DMS79 (cell line): ENCODE measurements at regions not wholly inside any gene's neighbourhood (a gene's known extent, or its start where the extent isn't known, plus 50 kb on each side); places are given as distances from the start of the nearest gene placed in this dataset.

ENCODE experiments used
- DNase-seq: peaks from one replicate; lab custom pipeline; 2025; lab: John Stamatoyannopoulos, UW

DNA sequence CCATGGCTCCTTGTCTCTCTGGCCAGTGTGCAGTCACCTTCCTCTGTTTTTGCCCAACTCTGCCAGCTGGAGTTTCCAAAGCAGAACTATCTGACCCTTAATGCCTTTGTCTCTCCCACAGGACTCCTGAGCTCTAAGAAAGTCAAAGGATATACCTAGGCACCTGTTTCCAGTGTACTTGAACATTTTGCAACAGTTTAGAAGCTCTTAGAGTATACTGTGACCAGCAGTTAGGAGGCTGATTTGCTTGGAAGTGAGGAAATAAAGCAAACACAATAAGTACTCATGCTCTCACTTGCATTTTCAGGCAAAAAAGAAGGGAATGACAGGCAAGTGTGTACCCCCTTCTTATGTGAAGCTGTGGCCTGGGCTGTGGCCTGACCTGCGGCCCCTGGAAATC is 204.3 kb upstream of the PLET1 start:
- DNase-seq: no peak

DNA sequence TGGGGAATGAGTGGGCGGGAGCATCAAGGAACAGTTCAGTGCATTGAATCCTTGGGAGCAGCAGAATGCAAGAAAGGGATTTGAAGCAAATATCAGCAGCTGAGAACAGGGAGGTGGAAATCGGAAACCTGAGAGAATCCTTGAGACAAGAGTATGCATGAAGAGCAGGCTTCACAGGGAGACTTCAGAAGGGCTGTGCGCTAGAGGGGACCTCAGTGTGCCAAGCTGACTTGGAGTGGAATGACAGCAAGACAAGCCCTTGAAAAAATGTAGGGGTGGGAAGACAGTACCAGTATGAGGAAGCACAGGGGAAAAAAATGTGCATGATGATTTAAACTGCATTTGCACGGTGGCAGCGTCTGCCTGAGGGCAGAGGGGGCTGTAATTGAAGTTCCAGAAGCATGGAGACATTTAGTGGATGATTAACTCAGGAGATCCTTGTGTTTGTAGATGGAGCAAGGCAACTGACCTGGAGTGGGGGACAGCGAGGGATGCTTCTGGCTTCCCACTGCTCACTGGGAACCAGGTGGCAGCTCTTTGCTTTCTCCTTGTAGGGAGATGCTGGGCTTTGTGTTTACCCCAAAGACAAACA is 204.9 kb upstream of the PLET1 start:
- peak; percentile 22 for DNase-seq

DNA sequence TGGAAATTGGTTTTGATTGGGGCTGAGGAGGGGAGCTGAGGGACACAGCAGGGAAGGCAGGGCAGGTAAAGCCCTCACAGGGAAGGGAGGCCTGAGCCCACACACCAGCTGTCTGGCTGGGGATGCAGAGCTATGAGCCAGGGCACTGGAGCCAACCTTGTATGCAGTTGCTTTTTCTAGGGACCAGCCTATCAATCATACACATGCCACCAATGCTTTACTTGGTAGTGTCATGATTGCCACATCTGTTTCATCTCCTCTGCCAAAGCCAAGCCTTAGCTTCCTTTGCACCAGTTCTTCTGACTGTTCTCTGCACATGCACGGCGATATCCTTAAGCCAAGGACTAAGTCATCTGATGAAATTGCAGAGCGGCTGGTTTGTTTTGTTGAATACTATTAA is 207.1 kb upstream of the PLET1 start:
- no peak for DNase-seq

DNA sequence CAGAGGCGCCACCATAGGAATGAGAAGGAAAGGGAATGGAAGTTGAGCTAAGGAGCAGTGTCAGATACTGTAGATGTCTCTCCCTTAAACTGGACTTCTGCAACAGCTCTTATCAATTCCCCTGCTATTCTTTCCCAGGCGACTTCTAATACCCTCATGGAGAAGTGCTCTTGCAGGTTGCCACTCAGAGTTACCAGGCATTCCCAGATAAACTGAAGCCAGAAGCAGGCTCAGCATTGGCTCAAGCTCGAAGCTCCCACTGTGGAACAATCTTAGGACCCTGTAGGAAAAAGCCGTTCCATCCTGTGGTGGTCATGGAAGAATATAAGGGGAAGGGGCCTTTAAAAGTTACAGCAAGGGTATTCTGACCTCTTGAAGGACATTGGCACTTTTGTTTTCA is 208.7 kb upstream of the PLET1 start:
- DNase-seq: no peak

DNA sequence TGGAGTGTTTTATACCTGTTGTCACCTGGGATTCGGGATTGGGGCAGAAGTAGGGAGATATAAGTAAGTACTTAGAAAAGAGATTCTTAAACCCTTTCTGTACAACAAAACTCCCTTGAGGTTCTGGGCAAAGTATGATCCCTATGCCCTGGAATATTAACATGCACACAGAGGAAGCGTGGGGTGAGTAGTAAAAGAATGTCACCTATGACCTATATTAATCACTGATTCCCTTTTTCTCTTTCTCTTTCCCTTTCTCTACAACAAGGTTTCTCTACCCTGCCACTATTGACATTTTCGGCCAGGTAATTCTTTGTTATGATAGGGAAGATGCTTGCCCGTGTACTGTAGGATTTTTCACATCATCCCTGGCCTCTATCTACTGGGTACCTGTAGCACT is 209.7 kb upstream of the PLET1 start:
- DNase-seq: no peak

DNA sequence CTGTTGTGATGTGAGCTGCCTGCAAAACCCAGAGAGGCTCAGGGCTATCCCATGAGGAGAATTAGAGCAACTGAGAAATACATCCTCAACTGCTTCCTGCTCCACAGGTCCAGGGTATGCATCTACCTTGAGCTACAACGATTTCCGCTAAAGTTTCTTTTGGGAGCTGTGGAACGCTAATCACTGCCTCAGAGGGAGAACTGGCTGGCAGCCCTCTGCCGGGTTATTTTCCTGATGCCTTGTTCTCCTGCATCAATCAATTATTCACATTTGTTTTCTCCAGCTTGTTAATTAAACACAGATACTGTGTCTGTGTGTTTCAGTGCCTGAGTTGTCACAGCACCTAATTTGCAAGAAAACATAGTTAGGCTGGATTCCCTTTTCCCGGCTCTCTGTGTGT is 211.1 kb upstream of the PLET1 start:
- DNase-seq: no peak

DNA sequence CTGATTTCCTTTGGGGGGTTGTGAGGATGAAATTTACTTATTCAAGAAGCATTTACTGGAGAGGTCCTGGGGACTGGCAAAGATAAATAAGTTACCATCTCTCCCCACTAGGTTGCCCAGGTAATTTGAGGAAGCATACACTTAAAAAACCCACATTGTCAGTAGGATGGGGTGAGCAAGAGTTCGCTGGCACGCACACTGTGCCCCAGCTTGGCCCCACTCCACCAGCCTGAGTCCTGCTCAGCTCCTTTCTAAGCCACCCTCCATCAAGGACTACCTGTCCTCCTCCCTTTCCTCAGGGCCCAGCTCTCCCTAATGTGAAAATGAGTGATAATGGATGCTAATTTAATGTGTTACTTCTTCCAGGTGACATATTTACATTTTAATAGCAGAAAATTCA is 216.5 kb upstream of the PLET1 start:
- no peak for DNase-seq

DNA sequence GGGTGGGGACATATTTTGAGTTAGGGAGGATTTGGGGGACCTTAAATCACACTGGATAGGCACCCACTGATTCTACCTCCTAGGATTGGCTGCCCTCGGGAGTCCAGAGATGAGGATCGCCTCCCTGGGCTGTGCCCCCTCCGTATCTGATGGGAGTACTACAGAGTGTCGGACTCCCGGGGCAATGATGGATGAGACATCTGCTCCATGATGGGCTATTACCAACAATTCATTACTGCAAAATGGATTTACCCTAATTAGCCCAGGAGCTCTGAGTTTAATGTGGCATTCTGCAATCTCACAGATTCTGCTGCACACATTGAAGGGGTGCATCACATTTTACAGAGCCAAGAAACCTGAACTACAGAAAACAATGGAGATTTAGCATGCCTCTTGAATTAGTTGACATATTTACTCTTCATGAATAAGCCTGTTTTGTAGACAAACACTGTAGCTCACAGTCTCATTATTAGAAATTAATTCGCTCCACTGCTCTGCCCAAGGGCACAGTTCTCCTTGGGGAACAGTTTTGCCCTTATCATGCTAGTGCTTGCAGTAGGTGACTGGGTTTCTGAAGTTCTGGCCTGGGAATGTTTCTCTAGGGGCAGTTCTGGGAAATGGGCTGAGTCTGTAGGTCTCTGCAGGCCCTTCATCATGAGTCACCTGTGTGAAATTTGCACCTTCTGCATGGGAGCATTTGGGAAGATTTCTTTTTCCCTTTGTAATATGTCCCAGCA is 217.1 kb upstream of the PLET1 start:
- DNase-seq: no peak

DNA sequence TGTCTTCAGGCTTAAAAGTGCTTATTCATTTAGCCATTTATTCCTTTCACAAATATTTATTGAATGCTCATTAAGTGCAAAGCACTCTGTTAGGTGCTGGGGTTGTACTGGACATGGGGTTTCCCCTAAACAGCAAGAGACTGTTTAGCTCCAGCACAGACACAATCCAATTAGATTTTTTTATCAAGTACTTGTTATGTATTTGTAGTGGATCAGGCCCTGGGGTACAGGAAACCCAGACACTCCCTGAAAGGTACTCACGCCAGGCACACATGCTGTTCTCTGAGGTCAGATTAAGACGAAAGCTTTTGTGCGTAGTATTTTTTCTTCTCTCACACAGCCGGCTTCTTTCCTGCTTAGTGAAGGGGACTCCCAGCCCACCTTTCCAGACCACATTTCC is 218.1 kb upstream of the PLET1 start:
- DNase-seq: no peak

DNA sequence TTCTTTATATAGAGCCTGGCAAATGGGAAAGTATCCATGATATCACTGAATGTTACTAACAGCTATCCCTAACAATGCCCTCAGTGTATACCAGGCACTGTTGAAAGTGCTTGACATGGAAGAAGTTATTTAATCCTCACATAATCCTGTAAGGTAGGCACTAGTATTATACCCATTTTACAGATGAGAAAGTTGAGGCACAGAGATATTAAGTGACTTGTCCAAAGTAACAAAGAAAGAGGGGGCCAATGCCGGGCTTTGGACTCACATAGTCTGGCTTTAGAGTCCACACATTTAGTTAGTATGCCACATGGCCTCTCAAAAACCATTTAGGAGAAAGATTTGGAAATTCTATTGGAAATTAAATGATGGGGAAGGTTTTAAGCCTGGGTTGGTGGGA is 220.8 kb upstream of the PLET1 start:
- no peak for DNase-seq

DNA sequence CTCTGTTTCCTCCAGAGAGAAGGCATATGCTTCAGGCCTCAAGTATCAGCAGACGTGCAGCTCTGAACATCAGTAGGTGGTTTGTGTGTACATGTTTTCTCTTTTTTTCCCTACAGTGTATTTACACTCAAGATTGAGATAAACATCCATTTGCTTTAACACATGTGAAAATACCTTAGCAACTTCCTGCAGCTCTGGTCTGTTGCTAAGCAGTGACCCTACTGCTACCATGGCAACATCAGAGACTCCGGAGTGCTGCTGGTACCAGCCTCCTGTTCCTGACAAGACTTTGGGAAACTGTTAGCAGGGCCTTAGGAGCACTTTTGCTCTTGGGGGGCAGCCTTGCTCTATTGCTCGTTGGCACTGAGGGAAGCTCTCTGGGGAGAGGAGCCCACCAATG is 221.2 kb upstream of the PLET1 start:
- peak; percentile 17 for DNase-seq

DNA sequence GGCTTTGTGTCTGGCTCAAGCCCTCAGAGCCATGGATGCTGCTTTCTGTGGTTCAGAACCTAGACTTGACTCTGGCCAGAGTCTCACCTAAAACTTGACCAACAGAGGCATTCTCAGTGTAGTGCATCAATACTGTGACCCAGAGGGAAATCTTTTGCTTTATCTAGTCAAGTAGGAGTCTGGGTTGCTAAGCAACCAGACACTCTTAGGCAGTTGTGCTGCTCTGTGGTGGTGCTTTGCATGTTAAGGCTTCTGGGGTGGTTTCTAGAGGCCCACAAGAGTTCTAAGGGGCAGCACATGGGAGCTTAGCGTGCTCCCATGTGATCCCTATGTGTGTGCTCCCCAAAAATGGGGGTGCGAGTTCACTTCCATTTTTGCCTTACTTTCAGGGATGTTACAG is 224.6 kb upstream of the PLET1 start:
- no peak for DNase-seq

DNA sequence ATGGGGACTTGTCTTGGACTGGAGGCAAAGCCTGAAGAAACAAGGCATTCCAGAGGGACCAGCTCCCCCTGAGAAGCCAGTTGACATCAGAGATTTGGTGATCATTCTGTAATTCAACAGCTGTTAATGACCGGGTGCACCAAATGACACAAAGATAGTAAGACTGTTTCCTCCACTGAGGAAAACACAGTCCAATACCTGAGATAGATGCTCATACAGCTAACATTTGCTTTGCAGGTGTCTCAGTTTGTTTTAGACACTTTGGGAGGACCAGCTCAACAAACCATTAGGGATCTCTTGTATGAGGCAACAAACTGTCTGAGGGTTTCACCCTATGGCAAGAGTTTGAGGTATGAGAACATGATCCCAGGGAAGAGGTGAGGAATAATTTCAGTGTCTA is 237.2 kb upstream of the PLET1 start:
- DNase-seq: no peak

DNA sequence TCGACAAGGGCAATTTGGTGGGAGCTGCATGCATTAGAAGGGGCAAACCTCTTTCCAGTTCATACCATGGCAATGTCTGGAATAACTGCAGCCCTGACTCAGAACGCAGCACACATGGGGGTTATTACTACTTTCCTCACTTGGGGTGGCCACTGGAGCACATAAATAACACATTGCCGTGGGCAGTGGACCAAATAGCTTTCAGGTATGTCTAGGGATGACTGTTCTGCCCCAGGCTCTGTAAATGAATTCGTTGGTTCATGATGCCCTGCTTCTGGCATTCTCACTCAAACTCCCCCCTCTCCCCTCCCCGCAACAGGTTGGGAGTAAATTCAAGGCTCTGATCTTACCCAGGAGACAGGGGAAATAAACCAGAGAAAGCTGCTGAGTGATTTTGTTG is 238.0 kb upstream of the PLET1 start:
- DNase-seq: no peak

DNA sequence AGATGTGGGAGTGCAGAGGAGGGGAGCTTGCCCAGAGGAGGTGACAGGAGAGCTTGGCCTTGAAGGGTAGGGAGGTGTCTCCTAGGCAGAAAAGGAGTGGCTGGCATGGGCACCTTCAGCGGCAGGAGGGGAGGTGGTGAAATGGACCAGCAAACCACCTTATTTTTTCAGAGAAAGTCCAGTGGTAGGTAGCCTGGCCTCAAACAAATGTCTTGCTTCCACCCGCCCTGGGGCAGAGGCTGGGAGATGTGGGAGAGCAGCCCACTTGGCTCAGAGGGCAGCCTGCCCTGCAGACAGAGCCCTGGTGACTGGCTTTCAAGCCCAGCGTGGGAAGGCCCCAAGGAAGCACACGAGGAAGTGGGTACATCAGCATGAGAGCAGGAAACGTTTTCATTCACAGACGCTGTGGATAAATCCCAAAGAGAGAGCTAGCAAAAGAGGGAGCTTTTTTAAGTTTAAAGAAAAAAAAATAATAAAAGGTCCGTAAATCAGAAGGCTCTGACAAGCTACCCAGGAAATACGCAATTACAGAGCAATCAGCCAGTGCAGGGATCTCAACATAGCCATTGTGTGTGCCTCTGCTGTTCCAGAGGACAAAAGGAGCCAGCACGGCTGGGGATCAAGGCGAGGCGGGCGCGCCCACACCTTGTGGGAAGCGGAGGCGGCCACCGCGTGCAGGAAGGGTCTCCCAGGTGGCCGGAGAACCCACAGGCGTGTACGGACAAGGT is 238.7 kb upstream of the PLET1 start:
- DNase-seq: no peak

DNA sequence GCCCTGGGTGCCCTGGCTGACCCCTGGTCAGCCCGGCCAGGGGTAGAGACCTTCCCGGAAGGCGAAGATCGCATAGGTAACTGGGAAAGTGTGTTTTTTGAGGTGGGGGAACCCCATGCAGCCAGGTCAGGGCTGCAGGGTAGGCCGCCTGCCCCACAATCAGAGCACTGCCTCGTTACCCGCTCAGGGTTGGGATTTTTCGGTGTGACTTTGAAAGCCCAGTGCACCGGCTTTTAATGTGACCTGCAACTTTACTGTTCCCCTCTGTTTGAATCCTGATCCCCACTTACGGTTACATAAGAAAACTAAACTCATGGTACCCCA is 239.2 kb upstream of the PLET1 start:
- DNase-seq: no peak

DNA sequence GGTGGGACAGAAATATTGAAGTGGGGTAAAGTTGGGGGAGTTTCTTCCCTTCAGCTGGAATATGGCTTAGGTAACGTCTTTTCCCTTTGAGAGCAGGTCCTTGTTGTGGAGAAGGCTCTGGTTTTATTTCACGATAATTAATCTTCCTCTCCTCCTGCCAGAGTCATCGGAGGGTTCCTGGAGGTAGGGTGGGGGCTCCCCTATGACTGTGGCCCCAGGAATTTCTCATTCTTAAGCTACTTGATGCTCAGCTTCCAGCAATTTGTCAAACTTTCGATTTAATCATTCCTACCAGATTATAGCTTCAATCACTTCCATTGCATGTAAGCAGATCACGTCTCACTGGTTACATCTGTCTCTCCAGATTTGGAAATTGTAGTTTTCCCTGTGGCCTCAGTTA is 242.8 kb upstream of the PLET1 start:
- no peak for DNase-seq

DNA sequence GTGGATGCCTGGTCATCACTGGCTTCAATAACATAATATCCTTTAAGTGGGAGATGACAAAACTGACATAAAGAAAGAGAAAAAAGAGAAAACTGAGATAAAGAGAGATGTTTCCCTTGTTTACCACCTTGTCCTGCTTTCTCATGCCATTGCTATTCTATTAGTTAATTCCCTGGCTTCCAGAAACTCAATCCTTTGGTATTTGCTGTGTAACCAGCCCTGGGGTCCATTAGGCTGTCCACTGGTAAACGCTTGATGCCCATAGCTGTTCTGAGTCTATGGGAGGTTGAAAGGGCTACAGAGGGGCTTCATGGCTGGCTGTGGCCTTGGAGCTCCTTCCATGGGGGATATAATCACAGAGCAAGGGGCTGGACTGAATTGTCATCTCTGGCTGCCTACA is 243.4 kb upstream of the PLET1 start:
- no peak for DNase-seq

DNA sequence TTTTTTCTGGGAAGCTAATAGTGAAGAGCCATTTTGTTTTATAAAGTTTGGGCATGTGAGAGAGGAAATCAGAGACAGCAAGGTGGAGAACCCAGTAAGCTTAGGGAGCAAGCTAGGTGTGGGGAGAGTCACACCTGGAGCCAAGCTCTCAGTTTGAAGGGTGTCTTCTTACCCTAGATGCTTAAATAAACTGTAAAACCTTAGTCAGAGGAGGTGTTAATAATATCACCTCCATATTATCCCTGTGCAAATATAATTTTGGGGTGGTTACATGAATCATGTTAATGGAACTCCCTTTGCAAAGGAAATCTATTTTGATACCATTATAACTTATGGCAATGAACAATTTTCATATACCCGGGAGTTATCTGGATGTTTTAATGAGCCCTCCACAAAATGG is 246.2 kb upstream of the PLET1 start:
- DNase-seq: no peak

DNA sequence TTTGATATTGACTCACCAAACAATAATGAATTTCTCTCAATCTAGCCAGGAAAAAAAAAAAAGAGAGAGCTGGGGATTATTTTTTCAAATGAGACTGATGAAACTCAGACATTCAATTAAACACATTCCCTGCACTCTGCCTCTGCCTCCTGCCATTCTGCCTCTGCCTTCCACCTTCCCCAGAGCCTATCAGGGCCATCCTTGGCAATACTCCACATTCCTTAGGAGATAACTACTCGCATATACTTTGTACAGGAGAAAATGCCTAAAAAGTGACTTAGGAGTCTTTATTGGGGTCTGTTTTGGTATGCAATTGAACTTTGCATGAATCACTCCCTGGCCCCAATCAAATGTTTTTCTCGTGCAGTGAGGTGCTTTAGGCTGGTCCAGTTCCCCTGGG is 246.6 kb upstream of the PLET1 start:
- no peak for DNase-seq

DNA sequence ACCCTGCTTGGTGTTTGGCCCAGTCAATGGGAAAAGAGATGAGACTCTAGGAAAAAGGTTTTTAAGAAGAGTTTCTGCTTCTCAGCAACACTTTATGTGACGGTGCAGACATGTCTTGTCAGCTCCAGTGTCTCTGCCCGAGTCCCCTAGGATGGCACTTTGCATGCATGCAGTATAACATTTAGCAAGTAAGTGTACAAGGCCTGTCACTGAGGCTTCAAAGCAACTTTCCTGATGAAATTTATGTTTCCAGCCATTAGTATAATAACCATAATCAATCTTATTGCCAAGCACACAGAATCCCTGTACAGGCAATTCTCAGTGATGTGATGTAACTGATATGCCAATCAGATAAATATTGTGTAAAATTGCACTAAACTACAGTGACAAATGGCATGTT is 248.1 kb upstream of the PLET1 start:
- no peak for DNase-seq

DNA sequence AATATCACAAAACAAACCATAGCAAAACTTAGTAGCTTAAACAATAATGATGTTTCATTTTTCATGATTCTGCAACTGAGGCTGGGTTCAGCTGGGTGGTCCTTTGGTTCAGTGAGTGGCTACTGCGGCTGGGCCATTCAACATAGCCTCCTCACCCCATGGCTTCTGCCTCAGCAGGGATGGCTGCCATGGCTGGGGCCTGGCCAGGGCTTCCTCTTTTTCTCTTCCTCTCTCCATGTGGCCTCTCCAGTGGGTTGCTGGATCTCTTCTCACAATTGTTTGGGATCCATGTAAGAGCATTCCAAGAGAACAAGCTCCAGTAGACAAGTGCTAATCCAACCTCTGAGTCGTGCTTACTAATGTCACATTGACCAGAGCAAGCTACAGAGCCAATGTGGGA is 248.6 kb upstream of the PLET1 start:
- DNase-seq: no peak

DNA sequence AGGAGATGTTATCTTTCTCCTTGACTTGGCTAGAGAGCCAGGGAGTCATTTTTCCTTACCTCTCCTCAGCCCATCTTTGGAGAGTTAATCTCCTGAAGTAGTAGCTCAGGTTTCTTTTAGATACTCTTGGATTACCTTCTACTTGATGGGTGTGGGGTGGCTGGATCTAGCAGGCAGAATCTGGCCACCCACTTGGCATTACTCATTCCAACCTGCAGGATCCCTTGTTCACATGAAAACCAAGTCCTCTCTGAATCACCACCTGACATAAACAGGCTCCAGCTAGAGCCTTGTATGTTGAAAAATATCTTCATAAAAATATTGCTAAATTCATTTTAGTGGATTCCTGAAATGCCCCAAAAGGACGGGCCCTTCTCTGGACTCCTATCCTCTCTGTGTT is 250.6 kb upstream of the PLET1 start:
- no peak for DNase-seq

DNA sequence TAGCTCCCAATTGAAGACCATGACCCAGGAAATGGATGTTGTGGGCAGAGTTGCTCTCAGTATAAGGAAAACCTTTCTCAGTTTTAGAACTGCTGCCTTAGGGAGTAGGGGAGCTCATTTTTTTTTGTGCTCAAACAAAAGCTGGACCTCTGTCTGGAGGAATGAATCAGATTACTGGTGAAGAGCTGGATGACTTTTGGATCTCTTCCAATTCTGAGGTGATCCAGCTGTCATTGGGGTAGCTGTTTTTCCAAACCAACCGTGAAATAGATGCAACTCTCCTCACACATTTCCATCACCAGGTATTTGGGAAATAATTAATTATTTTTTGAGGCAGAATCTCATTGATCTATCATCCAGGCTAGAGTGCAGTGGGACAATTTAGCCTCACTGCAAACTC is 251.3 kb upstream of the PLET1 start:
- DNase-seq: no peak
